HG02642 (cell line): ENCODE measurements at regions not wholly inside any gene's neighbourhood (a gene's known extent, or its start where the extent isn't known, plus 50 kb on each side); places are given as distances from the start of the nearest gene placed in this dataset.
"Not testable (repeated sequence)": the region's sequence is repeated elsewhere in the genome, so short reads cannot be mapped to it uniquely, and the experiment has no call there.

Experiments used
- ATAC-seq: cut with Tn5 transposase; IDR thresholded peaks from one replicate; pipeline ENCODE4 v1.9.1; 2021; ENCODE audit warnings: mild to moderate bottlenecking; ENCODE audit not compliant: unreplicated experiment, poor library complexity

- no peak for ATAC-seq
These were observed 173.4 kb downstream of the NDUFS4 start for GRCh38 chr5:53733853-53734252.

GRCh38 chr5:53738105-53738504, 177.7 kb downstream of the NDUFS4 start:
- no peak for ATAC-seq

- no peak for ATAC-seq
These were observed 178.7 kb downstream of the NDUFS4 start for GRCh38 chr5:53739111-53739510.

GRCh38 chr5:53749621-53750020, 189.2 kb downstream of the NDUFS4 start:
- ATAC-seq: no peak

GRCh38 chr5:53752282-53752681, 191.8 kb downstream of the NDUFS4 start:
- not testable (repeated sequence) for ATAC-seq

- no peak for ATAC-seq
These were observed 206.2 kb downstream of the NDUFS4 start for GRCh38 chr5:53766673-53767072.

GRCh38 chr5:53777864-53778618, 217.6 kb downstream of the NDUFS4 start:
- ATAC-seq: peak; percentile 67

GRCh38 chr5:53779541-53779981, 219.1 kb downstream of the NDUFS4 start:
- peak; percentile 41 for ATAC-seq

- ATAC-seq: no peak
These were observed 222.2 kb downstream of the NDUFS4 start for GRCh38 chr5:53782620-53783019.

- no peak for ATAC-seq
These were observed 223.3 kb downstream of the NDUFS4 start for GRCh38 chr5:53783624-53784228.

GRCh38 chr5:53784596-53784995, 224.2 kb downstream of the NDUFS4 start:
- no peak for ATAC-seq

GRCh38 chr5:53785924-53786323, 225.5 kb downstream of the NDUFS4 start:
- no peak for ATAC-seq

GRCh38 chr5:53790026-53790425, 229.6 kb downstream of the NDUFS4 start:
- ATAC-seq: no peak

- ATAC-seq: no peak
These were observed 231.9 kb downstream of the NDUFS4 start for GRCh38 chr5:53792338-53792737.

- not testable (repeated sequence) for ATAC-seq
These were observed 239.2 kb downstream of the NDUFS4 start for GRCh38 chr5:53799644-53800043.

GRCh38 chr5:53808392-53808791, 248.0 kb downstream of the NDUFS4 start:
- not testable (repeated sequence) for ATAC-seq

- ATAC-seq: no peak
These were observed 254.4 kb downstream of the NDUFS4 start for GRCh38 chr5:53814819-53815218.

GRCh38 chr5:53815471-53815870, 255.0 kb downstream of the NDUFS4 start:
- ATAC-seq: no peak

GRCh38 chr5:53817183-53817582, 256.7 kb downstream of the NDUFS4 start:
- ATAC-seq: no peak

GRCh38 chr5:53819482-53819881, 259.0 kb downstream of the NDUFS4 start:
- ATAC-seq: no peak

- peak; percentile 52 for ATAC-seq
These were observed 259.8 kb downstream of the NDUFS4 start for GRCh38 chr5:53820119-53820801.
